ENCODE measurements at regions not wholly inside any gene's neighbourhood (a gene's known extent, or its start where the extent isn't known, plus 50 kb on each side); places are given as distances from the start of the nearest gene placed in this dataset.

- TF ChIP-seq, protein P1, sequence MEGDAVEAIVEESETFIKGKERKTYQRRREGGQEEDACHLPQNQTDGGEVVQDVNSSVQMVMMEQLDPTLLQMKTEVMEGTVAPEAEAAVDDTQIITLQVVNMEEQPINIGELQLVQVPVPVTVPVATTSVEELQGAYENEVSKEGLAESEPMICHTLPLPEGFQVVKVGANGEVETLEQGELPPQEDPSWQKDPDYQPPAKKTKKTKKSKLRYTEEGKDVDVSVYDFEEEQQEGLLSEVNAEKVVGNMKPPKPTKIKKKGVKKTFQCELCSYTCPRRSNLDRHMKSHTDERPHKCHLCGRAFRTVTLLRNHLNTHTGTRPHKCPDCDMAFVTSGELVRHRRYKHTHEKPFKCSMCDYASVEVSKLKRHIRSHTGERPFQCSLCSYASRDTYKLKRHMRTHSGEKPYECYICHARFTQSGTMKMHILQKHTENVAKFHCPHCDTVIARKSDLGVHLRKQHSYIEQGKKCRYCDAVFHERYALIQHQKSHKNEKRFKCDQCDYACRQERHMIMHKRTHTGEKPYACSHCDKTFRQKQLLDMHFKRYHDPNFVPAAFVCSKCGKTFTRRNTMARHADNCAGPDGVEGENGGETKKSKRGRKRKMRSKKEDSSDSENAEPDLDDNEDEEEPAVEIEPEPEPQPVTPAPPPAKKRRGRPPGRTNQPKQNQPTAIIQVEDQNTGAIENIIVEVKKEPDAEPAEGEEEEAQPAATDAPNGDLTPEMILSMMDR (IDR thresholded peaks at IDR 0.05; ENCODE audit: low read depth, low read length, poor library complexity, severe bottlenecking) = no peak
- no peak for TF ChIP-seq EZH2phosphoT487 (IDR thresholded peaks at IDR 0.05; ENCODE audit: borderline replicate concordance, low read length)
Observed at GRCh38 chr1:38570657-38570975, 289.0 kb downstream of the RRAGC start.

All from DOHH2 (cell line).